ENCODE measurements at regions not wholly inside any gene's neighbourhood (a gene's known extent, or its start where the extent isn't known, plus 50 kb on each side); places are given as distances from the start of the nearest gene placed in this dataset.

DNA sequence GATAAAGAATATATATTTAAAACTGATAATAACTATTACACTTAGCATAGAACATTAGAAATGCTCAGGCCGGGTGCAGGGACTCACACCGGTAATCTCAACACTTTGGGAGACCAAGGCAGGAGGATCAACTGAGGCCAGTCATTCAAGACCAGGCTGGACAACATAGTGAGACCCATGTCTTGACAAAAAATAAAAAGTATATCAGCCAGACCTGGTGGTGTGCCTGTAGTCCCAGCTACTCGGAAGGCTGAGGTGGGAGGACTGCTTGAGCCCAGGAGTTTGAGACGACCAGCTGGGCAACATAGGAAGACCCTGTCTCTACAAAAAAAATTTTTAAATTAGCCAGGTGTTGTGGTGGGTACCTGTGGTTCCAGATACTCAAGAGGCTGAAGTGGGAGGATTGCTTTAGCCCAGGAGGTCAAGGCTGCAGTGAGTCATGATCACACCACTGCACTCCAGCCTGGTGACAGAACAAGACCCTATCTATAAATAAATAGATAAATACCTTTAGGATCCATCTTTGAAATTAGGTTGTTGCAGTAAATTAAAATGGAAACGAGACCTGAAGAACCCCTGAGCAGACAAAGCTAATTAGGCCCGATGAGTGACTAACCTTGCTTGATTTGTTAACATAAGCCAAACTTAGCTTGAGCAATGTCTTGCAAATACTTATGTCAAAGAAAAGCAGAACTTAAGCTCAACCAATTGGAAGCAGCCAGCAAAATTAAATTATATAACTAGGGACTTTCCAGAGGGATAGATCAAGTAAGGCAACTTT is 75.8 kb upstream of the E2F3 start:
- TF ChIP-seq CTCF (conservative IDR thresholded peaks at IDR 0.05; ENCODE audit: low read depth, low read length) (no peak), EZH2 (IDR thresholded peaks at IDR 0.05; ENCODE audit: borderline replicate concordance, low read depth, low read length, poor library complexity, severe bottlenecking) (no peak)
